Smooth muscle cell (in vitro differentiated cells): ENCODE measurements at regions not wholly inside any gene's neighbourhood (a gene's known extent, or its start where the extent isn't known, plus 50 kb on each side); places are given as distances from the start of the nearest gene placed in this dataset.

Source experiments
- DNase-seq: peaks from one replicate; lab custom pipeline; 2025; ENCODE audit not compliant: unreplicated experiment; lab: John Stamatoyannopoulos, UW
- H2AFZ ChIP-seq: fragments of 200-600 bp; sonication (generic); 2 replicates; pipeline ENCODE4 v1.6.0; 2016; ENCODE audit warnings: antibody characterized with exemption, low read depth, mild to moderate bottlenecking
- H3F3A ChIP-seq: fragments of 200-600 bp; sonication (generic); 2 replicates; pipeline ENCODE4 v1.6.0; 2017; ENCODE audit warnings: antibody characterized with exemption, low read depth
- H3K27ac ChIP-seq: fragments of 200-600 bp; sonication (generic); 2 replicates; pipeline ENCODE4 v1.5.1; 2016; ENCODE audit warnings: low read depth, mild to moderate bottlenecking
- H3K27me3 ChIP-seq: fragments of 200-600 bp; sonication (generic); 2 replicates; pipeline ENCODE4 v1.6.1; 2016; ENCODE audit warnings: low read depth, mild to moderate bottlenecking
- H3K36me3 ChIP-seq: fragments of 200-600 bp; sonication (generic); 2 replicates; pipeline ENCODE4 v1.5.1; 2016; ENCODE audit warnings: low read depth
- H3K4me1 ChIP-seq: fragments of 200-600 bp; sonication (generic); 2 replicates; pipeline ENCODE4 v1.5.1; 2016; ENCODE audit warnings: low read depth
- H3K4me2 ChIP-seq: fragments of 200-600 bp; sonication (generic); 2 replicates; pipeline ENCODE4 v1.6.0; 2016; ENCODE audit warnings: mild to moderate bottlenecking
- H3K4me3 ChIP-seq: fragments of 200-600 bp; sonication (generic); 2 replicates; pipeline ENCODE4 v1.5.1; 2016; ENCODE audit warnings: mild to moderate bottlenecking
- H3K79me2 ChIP-seq: fragments of 200-600 bp; sonication (generic); 2 replicates; pipeline ENCODE4 v1.6.0; 2016; ENCODE audit warnings: low read depth, mild to moderate bottlenecking
- H3K9ac ChIP-seq: fragments of 200-600 bp; sonication (generic); 2 replicates; pipeline ENCODE4 v1.6.0; 2016; ENCODE audit warnings: low read depth
- H3K9me3 ChIP-seq: fragments of 200-600 bp; sonication (generic); replicated peaks from 2 replicates; pipeline ENCODE4 v1.5.1; 2016; ENCODE audit warnings: low read depth
- H4K20me1 ChIP-seq: fragments of 200-600 bp; sonication (generic); 2 replicates; pipeline ENCODE4 v1.6.0; 2016; ENCODE audit warnings: low read depth
- CTCF ChIP-seq: fragments of 200-600 bp; sonication (generic); IDR thresholded peaks from 2 replicates; pipeline ENCODE4 v1.5.1; 2017; ENCODE audit warnings: borderline replicate concordance, mild to moderate bottlenecking, antibody characterized with exemption; ENCODE audit not compliant: insufficient read depth, poor library complexity, severe bottlenecking
- WGBS: methylation state at CpG from one replicate; pipeline ENCODE4 v1.1.7; 2016; ENCODE audit warnings: low lambda C conversion rate; 5-methylcytosine and 5-hydroxymethylcytosine counted together

- Histone ChIP-seq H3K4me3 (no peak overlapping the region), H2AFZ (no peak overlapping the region), H3K27ac (no peak overlapping the region), H3K27me3 (no peaks in the 10 kb centered on the region), H3K9ac (no peak overlapping the region), H4K20me1 (no peaks in the 10 kb centered on the region), H3K4me1 (no peaks in the 10 kb centered on the region), H3F3A (no peaks in the 10 kb centered on the region), H3K4me2 (no peak overlapping the region), H3K9me3 (no peaks in the 10 kb centered on the region), H3K79me2 (no peaks in the 10 kb centered on the region), H3K36me3 (no peaks in the 10 kb centered on the region)
- no peak for DNase-seq
- no peak for TF ChIP-seq CTCF
- WGBS: 85% methylated on average over 11 of the region's 11 CpGs
Measured at GRCh38 chr5:6868575-6869215, 155.5 kb downstream of the TENT4A start.

DNA sequence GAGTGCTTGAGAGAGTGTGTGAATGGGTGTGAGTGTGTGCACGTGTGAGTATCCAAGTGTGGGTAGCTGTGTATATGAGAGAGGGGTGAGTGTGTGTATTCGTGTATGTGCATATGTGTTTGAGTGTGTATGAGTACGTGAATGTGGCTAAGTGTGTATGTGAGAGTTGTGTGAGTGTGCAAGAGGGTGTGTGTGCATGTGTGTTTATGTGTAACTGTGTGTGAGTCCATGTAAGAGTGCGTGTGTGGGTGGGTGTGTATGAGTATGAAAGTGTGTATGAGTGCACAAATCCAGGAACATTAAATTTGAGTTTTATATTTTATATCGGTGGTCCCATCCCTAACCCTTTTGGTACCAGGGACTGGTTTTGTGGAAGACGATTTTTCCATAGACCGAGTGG is 156.4 kb downstream of the TENT4A start:
- Histone ChIP-seq H3K4me1 (no peaks in the 10 kb centered on the region), H3K79me2 (no peaks in the 10 kb centered on the region), H3K27ac (no peak overlapping the region), H3K9me3 (no peaks in the 10 kb centered on the region), H3K4me3 (no peak overlapping the region), H2AFZ (no peak overlapping the region), H3K9ac (no peak overlapping the region), H3K27me3 (no peaks in the 10 kb centered on the region), H3K36me3 (no peaks in the 10 kb centered on the region), H3F3A (no peaks in the 10 kb centered on the region), H4K20me1 (no peaks in the 10 kb centered on the region), H3K4me2 (no peak overlapping the region)
- WGBS: 88% methylated on average over 7 of the region's 7 CpGs
- DNase-seq: no peak
- no peak for TF ChIP-seq CTCF

DNA sequence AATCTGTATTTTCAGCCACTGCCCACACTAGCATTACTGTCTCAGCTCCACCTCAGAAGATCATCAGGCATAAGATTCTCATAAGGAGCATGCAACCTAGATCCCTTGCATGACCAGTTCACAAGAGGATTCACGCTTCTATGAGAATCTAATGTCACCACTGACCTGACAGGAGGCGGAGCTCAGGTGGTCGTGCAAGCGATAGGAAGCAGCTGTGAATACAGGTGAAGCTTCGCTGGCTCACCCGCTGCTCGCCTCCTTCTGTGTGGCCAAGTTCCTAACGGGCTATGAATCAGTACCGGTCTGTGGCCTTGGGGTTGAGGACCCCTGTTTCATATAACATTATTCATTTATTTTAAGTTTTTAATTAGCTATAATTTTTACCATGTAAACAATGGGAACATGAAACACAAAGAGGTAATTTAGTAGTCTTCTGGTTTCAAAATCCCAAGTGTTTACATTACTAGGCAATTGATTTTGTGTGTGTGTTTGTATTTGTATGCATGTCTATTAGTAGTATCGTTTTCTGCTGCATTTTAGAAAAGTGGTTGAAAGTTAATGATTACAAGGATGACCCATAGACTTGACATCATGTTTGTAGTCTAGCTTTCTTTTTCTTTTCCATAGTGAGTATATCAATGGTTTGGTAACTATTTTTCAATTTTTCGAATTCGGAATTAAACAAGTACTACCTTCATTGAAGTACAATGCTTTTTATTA is 159.4 kb downstream of the TENT4A start:
- H3F3A ChIP-seq: no peaks in the 10 kb centered on the region
- no peak overlapping the region for H3K27ac ChIP-seq
- no peaks in the 10 kb centered on the region for H3K4me1 ChIP-seq
- no peaks in the 10 kb centered on the region for H3K27me3 ChIP-seq
- H3K79me2 ChIP-seq: no peaks in the 10 kb centered on the region
- no peak overlapping the region for H3K4me3 ChIP-seq
- no peak overlapping the region for H3K9ac ChIP-seq
- H2AFZ ChIP-seq: no peak overlapping the region
- 79% methylated on average over 12 of the region's 12 CpGs for WGBS
- H3K4me2 ChIP-seq: no peak overlapping the region
- TF ChIP-seq CTCF: no peak
- no peaks in the 10 kb centered on the region for H3K9me3 ChIP-seq
- H3K36me3 ChIP-seq: no peaks in the 10 kb centered on the region
- no peak for DNase-seq
- H4K20me1 ChIP-seq: no peaks in the 10 kb centered on the region

GRCh38 chr5:6873359-6873758 is 160.1 kb downstream of the TENT4A start:
- no peaks in the 10 kb centered on the region for H3K27me3 ChIP-seq
- no peaks in the 10 kb centered on the region for H3K9me3 ChIP-seq
- H3K4me1 ChIP-seq: no peaks in the 10 kb centered on the region
- no peak for TF ChIP-seq CTCF
- H2AFZ ChIP-seq: no peak overlapping the region
- no peak overlapping the region for H3K27ac ChIP-seq
- no peak overlapping the region for H3K9ac ChIP-seq
- H3K36me3 ChIP-seq: no peaks in the 10 kb centered on the region
- no peaks in the 10 kb centered on the region for H4K20me1 ChIP-seq
- WGBS: 94% methylated on average over 3 of the region's 3 CpGs
- no peaks in the 10 kb centered on the region for H3F3A ChIP-seq
- no peaks in the 10 kb centered on the region for H3K79me2 ChIP-seq
- no peak overlapping the region for H3K4me3 ChIP-seq
- H3K4me2 ChIP-seq: no peak overlapping the region
- DNase-seq: no peak
